ENCODE measurements at regions not wholly inside any gene's neighbourhood (a gene's known extent, or its start where the extent isn't known, plus 50 kb on each side); places are given as distances from the start of the nearest gene placed in this dataset.

GRCh38 chr15:94056314-94056713 lies 175.0 kb upstream of the MCTP2 start:
- intact Hi-C loops (cut with DNase I): no loop called here
- H3K27ac ChIP-seq: no peak overlapping the region
- DNase-seq: no peak
- H3K4me1 ChIP-seq: peaks cover 0 to 46% (median 25%) of the 10 kb centered on the region in 3 donors
- no peaks in the 10 kb centered on the region for H3K36me3 ChIP-seq
- H3K9me3 ChIP-seq: no peaks in the 10 kb centered on the region
- no peak for TF ChIP-seq CTCF (IDR thresholded peaks at IDR 0.05)
- no peak for TF ChIP-seq POLR2A (IDR thresholded peaks at IDR 0.05)
- H3K4me3 ChIP-seq: no peak overlapping the region
- H3K27me3 ChIP-seq: no peaks in the 10 kb centered on the region

- Histone ChIP-seq H3K36me3 (no peaks in the 10 kb centered on the region), H3K4me1 (peaks cover 0 to 30% (median 17%) of the 10 kb centered on the region in 3 donors), H3K4me3 (no peak overlapping the region), H3K27ac (no peak overlapping the region), H3K9me3 (no peaks in the 10 kb centered on the region), H3K27me3 (no peaks in the 10 kb centered on the region)
- TF ChIP-seq POLR2A (IDR thresholded peaks at IDR 0.05) (no peak), CTCF (IDR thresholded peaks at IDR 0.05) (no peak)
- intact Hi-C loops (cut with DNase I): no loop called here
- DNase-seq: no peak
These were observed 177.7 kb upstream of the MCTP2 start for GRCh38 chr15:94053626-94054025.

- no peaks in the 10 kb centered on the region for H3K27me3 ChIP-seq
These were observed 178.7 kb upstream of the MCTP2 start for GRCh38 chr15:94052711-94053110.

GRCh38 chr15:94047566-94047965 lies 183.8 kb upstream of the MCTP2 start:
- intact Hi-C loops (cut with DNase I): no loop called here
- H3K36me3 ChIP-seq: no peaks in the 10 kb centered on the region
- no peak overlapping the region for H3K27ac ChIP-seq
- H3K27me3 ChIP-seq: no peaks in the 10 kb centered on the region
- 85 to 88% methylated on average over 2 of the region's 2 CpGs for WGBS, 2 donors
- no peak overlapping the region for H3K4me3 ChIP-seq
- H3K9me3 ChIP-seq: no peaks in the 10 kb centered on the region
- TF ChIP-seq CTCF (IDR thresholded peaks at IDR 0.05) (no peak), POLR2A (IDR thresholded peaks at IDR 0.05) (no peak)
- no peaks in the 10 kb centered on the region for H3K4me1 ChIP-seq
- no peak for DNase-seq

More at GRCh38 chr15:94052711-94053110, 178.7 kb upstream of the MCTP2 start:
- Histone ChIP-seq H3K9me3 (no peaks in the 10 kb centered on the region), H3K4me3 (no peak overlapping the region), H3K4me1 (peaks cover 0 to 25% (median 15%) of the 10 kb centered on the region in 3 donors), H3K36me3 (no peaks in the 10 kb centered on the region), H3K27ac (no peak overlapping the region)
- no peak for DNase-seq
- intact Hi-C loops (cut with DNase I): no loop called here
- WGBS, 2 donors: 59 to 85% methylated on average over 2 of the region's 2 CpGs
- TF ChIP-seq POLR2A (IDR thresholded peaks at IDR 0.05) (no peak), CTCF (IDR thresholded peaks at IDR 0.05) (no peak)

- no peaks in the 10 kb centered on the region for H3K9me3 ChIP-seq
- no peaks in the 10 kb centered on the region for H3K36me3 ChIP-seq
- no peaks in the 10 kb centered on the region for H3K27me3 ChIP-seq
- no peak for TF ChIP-seq POLR2A (IDR thresholded peaks at IDR 0.05)
- no peak for TF ChIP-seq CTCF (IDR thresholded peaks at IDR 0.05)
- intact Hi-C loops (cut with DNase I): no loop called here
- DNase-seq: no peak
- no peaks in the 10 kb centered on the region for H3K4me1 ChIP-seq
- H3K27ac ChIP-seq: no peak overlapping the region
- no peak overlapping the region for H3K4me3 ChIP-seq
- whole genome bisulfite sequencing, 2 donors: 54 to 69% methylated on average over 9 of the region's 9 CpGs
These were observed 189.0 kb upstream of the MCTP2 start for GRCh38 chr15:94042180-94042928.
